GM12878 (cell line): ENCODE measurements at regions not wholly inside any gene's neighbourhood (a gene's known extent, or its start where the extent isn't known, plus 50 kb on each side); places are given as distances from the start of the nearest gene placed in this dataset.

ENCODE experiments used
- ATAC-seq: fragments of 200-7000 bp; cut with Tn5 transposase; 3 replicates; pipeline ENCODE4 v1.9.1; 2020; ENCODE audit warnings: mild to moderate bottlenecking, moderate library complexity
- BruUV-seq: library from RNA; stranded (reverse); fragments of 400-500 nt; replicated peaks from 2 replicates; lab custom pipeline; 2021; lab: Mats Ljungman, UMichigan
- CTCF ChIA-PET: fragments of 300-600 bp; sonication (Branson Sonifier 250); formaldehyde crosslinking; extraction: SDS; loops from one replicate; lab custom pipeline; 2021; ENCODE audit warnings: inconsistent platforms; lab: Yijun Ruan, JAX
- POLR2A ChIA-PET: fragments of 350-600 bp; formaldehyde crosslinking; extraction: SDS; loops from one replicate; lab custom pipeline; 2021; ENCODE audit warnings: inconsistent platforms; lab: Charles Lee
- RAD21 ChIA-PET: fragments of 300-600 bp; sonication (Branson Sonifier 250); formaldehyde crosslinking; loops from one replicate; lab custom pipeline; 2023; ENCODE audit warnings: antibody characterized with exemption; ENCODE audit not compliant: unreplicated experiment; lab: Charles Lee
- SMC1A ChIA-PET: fragments of 300-600 bp; sonication (Branson Sonifier 250); formaldehyde crosslinking; loops from one replicate; lab custom pipeline; 2023; ENCODE audit not compliant: unreplicated experiment, uncharacterized antibody; lab: Charles Lee
- DNase-seq: peaks from one replicate; pipeline ENCODE4 v3.0.0-alpha.2; 2011; ENCODE audit warnings: low read depth, low spot score
- FAIRE-seq: peaks from 3 replicates; lab custom pipeline; 2011; peaks lifted over from hg19 to GRCh38; lab: Jason Lieb, UNC
- H2AFZ ChIP-seq: 2 replicates; pipeline ENCODE4 v1.6.0; 2011; ENCODE audit warnings: low read depth, low read length, control low read depth; ENCODE audit not compliant: control insufficient read depth
- H3K27ac ChIP-seq: 2 replicates; pipeline ENCODE4 v1.5.1; 2011; ENCODE audit warnings: control low read depth; ENCODE audit not compliant: control insufficient read depth, insufficient read depth
- H3K27me3 ChIP-seq, 2 experiments: replicated peaks in 1 of 2; 2 replicates each; pipeline versions ENCODE4 v1.6.0 to v1.6.1; 2011; ENCODE audit warnings: low read length in 1 of 2; ENCODE audit not compliant: control insufficient read depth in 2 of 2, insufficient read depth in 2 of 2
- H3K36me3 ChIP-seq, 2 experiments: 2 replicates each; pipeline ENCODE4 v1.5.1; 2011; ENCODE audit warnings: low read length in 1 of 2; ENCODE audit not compliant: control insufficient read depth in 2 of 2, insufficient read depth in 2 of 2
- H3K4me1 ChIP-seq: 2 replicates; pipeline ENCODE4 v1.6.1; 2011; ENCODE audit warnings: mild to moderate bottlenecking, low read length, moderate library complexity, mixed read lengths; ENCODE audit not compliant: control insufficient read depth, insufficient read depth
- H3K4me2 ChIP-seq: 2 replicates; pipeline ENCODE4 v1.6.0; 2011; ENCODE audit warnings: control low read depth; ENCODE audit not compliant: control insufficient read depth, insufficient read depth
- H3K4me3 ChIP-seq: fragments of 200-600 bp; sonication (generic); 2 replicates; pipeline ENCODE4 v1.5.1; 2016
- H3K79me2 ChIP-seq: 2 replicates; pipeline ENCODE4 v1.6.0; 2011; ENCODE audit warnings: low read length; ENCODE audit not compliant: control insufficient read depth, insufficient read depth
- H3K9ac ChIP-seq: 2 replicates; pipeline ENCODE4 v1.8.0; 2011; ENCODE audit warnings: low read length, control low read depth, mixed read lengths; ENCODE audit not compliant: control insufficient read depth, insufficient read depth
- H3K9me3 ChIP-seq: replicated peaks from 3 replicates; pipeline ENCODE4 v1.5.1; 2011; ENCODE audit warnings: mild to moderate bottlenecking, low read length; ENCODE audit not compliant: control insufficient read depth, insufficient read depth
- H4K20me1 ChIP-seq: 2 replicates; pipeline ENCODE4 v1.6.0; 2011; ENCODE audit not compliant: control insufficient read depth, insufficient read depth
- GATAD2B ChIP-seq: fragments of 450-650 bp; conservative IDR thresholded peaks from 2 replicates; pipeline ENCODE4 v1.6.1; 2017; ENCODE audit warnings: low read depth, mild to moderate bottlenecking, moderate library complexity
- IKZF1 ChIP-seq: fragments of 450-650 bp; conservative IDR thresholded peaks from 2 replicates; pipeline ENCODE4 v1.6.1; 2017; ENCODE audit warnings: antibody characterized with exemption, mild to moderate bottlenecking
- MTA2 ChIP-seq: fragments of 450-650 bp; IDR thresholded peaks from 2 replicates; pipeline ENCODE4 v1.6.1; 2016; ENCODE audit warnings: low read depth, mild to moderate bottlenecking, moderate library complexity
- RELB ChIP-seq: fragments of 450-650 bp; IDR thresholded peaks from 2 replicates; pipeline ENCODE4 v1.6.1; 2017; ENCODE audit warnings: low read depth, mild to moderate bottlenecking, moderate library complexity
- WGBS: methylation state at CpG from one replicate; pipeline ENCODE4 v1.1.6; 2016; ENCODE audit warnings: low lambda C conversion rate; ENCODE audit not compliant: insufficient replicate concordance, insufficient coverage; ENCODE audit errors: missing lambda C conversion rate; 5-methylcytosine and 5-hydroxymethylcytosine counted together
- in situ Hi-C: fragments of 300-500 bp; cut with MboI; formaldehyde crosslinking; loops from 9 replicates; pipeline ENCODE4 v1.14.3; 2018; ENCODE audit warnings: mixed read lengths
- intact Hi-C: fragments of 100-400 bp; cut with micrococcal nuclease; formaldehyde crosslinking; loops from one replicate; pipeline ENCODE4 v1.14.2; 2022; ENCODE audit not compliant: unreplicated experiment

- TF ChIP-seq RELB: no peak
- TF ChIP-seq, all 136 proteins: peak for 0
These were observed 734.6 kb downstream of the TUSC7 start (continued) for GRCh38 chr3:117444175-117444574.

- H3K36me3 ChIP-seq: no peaks in the 10 kb centered on the region
- no peak overlapping the region for H3K27ac ChIP-seq
- SMC1A ChIA-PET: interaction anchor here (1.0 kb wide), 1 partner anchor 41 kb away, joined by 3 read pairs; no protein-coding TSS in a partner anchor
- FAIRE-seq (no peak), ATAC-seq (no peak), DNase-seq (no peak)
- in situ Hi-C loops: no loop called here
- H2AFZ ChIP-seq: no peak overlapping the region
- CTCF ChIA-PET: no interaction called here
- RAD21 ChIA-PET: no interaction called here
- POLR2A ChIA-PET: no interaction called here
- H3K79me2 ChIP-seq: no peaks in the 10 kb centered on the region
- no peak overlapping the region for H3K4me3 ChIP-seq
- no peak overlapping the region for H3K4me2 ChIP-seq
- no peaks in the 10 kb centered on the region for H3K9me3 ChIP-seq
- WGBS: 22% methylated on average over 4 of the region's 4 CpGs
- intact Hi-C loops: no loop called here
- BruUV-seq: no TSS peak
- H3K9ac ChIP-seq: no peak overlapping the region
- no peaks in the 10 kb centered on the region for H4K20me1 ChIP-seq
- TF ChIP-seq GATAD2B (no peak), IKZF1 (no peak), MTA2 (no peak)
- H3K27me3 ChIP-seq: no peaks in the 10 kb centered on the region; a peak in 1 of 4 replicates
- no peaks in the 10 kb centered on the region for H3K4me1 ChIP-seq
These were observed 737.8 kb downstream of the TUSC7 start for GRCh38 chr3:117447419-117447818.
